HG02840 (cell line): ENCODE measurements at regions not wholly inside any gene's neighbourhood (a gene's known extent, or its start where the extent isn't known, plus 50 kb on each side); places are given as distances from the start of the nearest gene placed in this dataset.

Experiments used
- ATAC-seq: cut with Tn5 transposase; IDR thresholded peaks from one replicate; pipeline ENCODE4 v1.9.1; 2021; ENCODE audit warnings: mild to moderate bottlenecking, moderate library complexity, moderate number of reproducible peaks; ENCODE audit not compliant: unreplicated experiment, low FRiP score

GRCh38 chr12:126874427-126875026, 1392.4 kb upstream of the TMEM132C start:
- ATAC-seq, result no peak

- ATAC-seq, result no peak
Observed at GRCh38 chr12:126879842-126880241, 1387.1 kb upstream of the TMEM132C start.

GRCh38 chr12:126883697-126884096, 1383.3 kb upstream of the TMEM132C start:
- no peak for ATAC-seq

- no peak for ATAC-seq
Observed at GRCh38 chr12:126889501-126889900, 1377.5 kb upstream of the TMEM132C start.

GRCh38 chr12:126890097-126890496, 1376.9 kb upstream of the TMEM132C start:
- ATAC-seq, result no peak

GRCh38 chr12:126891789-126892188, 1375.2 kb upstream of the TMEM132C start:
- ATAC-seq, result no peak

GRCh38 chr12:126895951-126896913, 1370.7 kb upstream of the TMEM132C start:
- ATAC-seq, result no peak

GRCh38 chr12:126897102-126897501, 1369.9 kb upstream of the TMEM132C start:
- ATAC-seq, result no peak

- ATAC-seq, result no peak
Observed at GRCh38 chr12:126897778-126898177, 1369.2 kb upstream of the TMEM132C start.

GRCh38 chr12:126898562-126898961, 1368.4 kb upstream of the TMEM132C start:
- ATAC-seq, result no peak

- no peak for ATAC-seq
Observed at GRCh38 chr12:126899926-126900792, 1366.8 kb upstream of the TMEM132C start.

GRCh38 chr12:126903027-126903876, 1363.7 kb upstream of the TMEM132C start:
- no peak for ATAC-seq

GRCh38 chr12:126905752-126906151, 1361.2 kb upstream of the TMEM132C start:
- ATAC-seq, result no peak

GRCh38 chr12:126907900-126908764, 1358.8 kb upstream of the TMEM132C start:
- ATAC-seq, result no peak

- no peak for ATAC-seq
Observed at GRCh38 chr12:126908765-126909142, 1358.2 kb upstream of the TMEM132C start.

- no peak for ATAC-seq
Observed at GRCh38 chr12:126910570-126910969, 1356.4 kb upstream of the TMEM132C start.

GRCh38 chr12:126912111-126912510, 1354.9 kb upstream of the TMEM132C start:
- no peak for ATAC-seq

GRCh38 chr12:126914170-126914793, 1352.7 kb upstream of the TMEM132C start:
- ATAC-seq, result no peak

- ATAC-seq, result no peak
Observed at GRCh38 chr12:126915309-126915708, 1351.7 kb upstream of the TMEM132C start.
